ENCODE measurements at regions not wholly inside any gene's neighbourhood (a gene's known extent, or its start where the extent isn't known, plus 50 kb on each side); places are given as distances from the start of the nearest gene placed in this dataset.
"Not testable (repeated sequence)": the region's sequence is repeated elsewhere in the genome, so short reads cannot be mapped to it uniquely, and the experiment has no call there.

DNA sequence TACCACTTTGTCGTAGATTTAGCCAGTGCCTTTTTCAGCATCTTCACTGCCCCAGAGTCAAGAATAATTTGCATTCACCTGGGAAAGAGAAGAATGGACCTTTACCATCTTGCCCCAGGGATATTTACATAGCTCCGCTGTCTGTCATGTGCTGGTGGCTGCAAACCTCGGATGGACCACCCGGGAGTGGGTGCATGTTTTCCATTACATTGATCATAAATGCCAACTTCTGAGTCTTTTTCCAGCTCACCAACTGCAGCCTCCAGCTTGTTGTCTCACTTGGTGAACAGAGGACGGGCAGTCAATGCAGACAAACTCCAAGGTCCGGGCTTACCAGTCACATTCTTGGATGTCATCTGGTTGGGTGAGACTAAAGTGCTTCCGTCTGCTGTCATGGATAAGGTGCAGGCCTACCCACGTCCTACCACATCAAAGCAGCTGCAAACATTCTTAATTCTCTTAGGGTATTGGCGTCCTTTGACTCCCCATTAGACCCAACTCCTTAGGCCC lies 155.8 kb upstream of the APC start:
- CTCF ChIA-PET = interaction anchor here (1.8 kb wide), 1 partner anchor 175 kb away, joined by 4 read pairs; no protein-coding TSS in a partner anchor
- TF ChIP-seq, protein P1, sequence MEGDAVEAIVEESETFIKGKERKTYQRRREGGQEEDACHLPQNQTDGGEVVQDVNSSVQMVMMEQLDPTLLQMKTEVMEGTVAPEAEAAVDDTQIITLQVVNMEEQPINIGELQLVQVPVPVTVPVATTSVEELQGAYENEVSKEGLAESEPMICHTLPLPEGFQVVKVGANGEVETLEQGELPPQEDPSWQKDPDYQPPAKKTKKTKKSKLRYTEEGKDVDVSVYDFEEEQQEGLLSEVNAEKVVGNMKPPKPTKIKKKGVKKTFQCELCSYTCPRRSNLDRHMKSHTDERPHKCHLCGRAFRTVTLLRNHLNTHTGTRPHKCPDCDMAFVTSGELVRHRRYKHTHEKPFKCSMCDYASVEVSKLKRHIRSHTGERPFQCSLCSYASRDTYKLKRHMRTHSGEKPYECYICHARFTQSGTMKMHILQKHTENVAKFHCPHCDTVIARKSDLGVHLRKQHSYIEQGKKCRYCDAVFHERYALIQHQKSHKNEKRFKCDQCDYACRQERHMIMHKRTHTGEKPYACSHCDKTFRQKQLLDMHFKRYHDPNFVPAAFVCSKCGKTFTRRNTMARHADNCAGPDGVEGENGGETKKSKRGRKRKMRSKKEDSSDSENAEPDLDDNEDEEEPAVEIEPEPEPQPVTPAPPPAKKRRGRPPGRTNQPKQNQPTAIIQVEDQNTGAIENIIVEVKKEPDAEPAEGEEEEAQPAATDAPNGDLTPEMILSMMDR (IDR thresholded peaks at IDR 0.05) = no peak
- Mint-ChIP-seq H3K27ac (no peak overlapping the region), H3K9me3 (no peaks in the 10 kb centered on the region), H3K4me3 (no peak overlapping the region), H3K36me3 (ENCODE audit: low read depth) (no peaks in the 10 kb centered on the region), H3K27me3 (no peaks in the 10 kb centered on the region), H3K4me1 (ENCODE audit: low read depth) (no peaks in the 10 kb centered on the region)
- POLR2A ChIA-PET = no interaction called here
- no peak for DNase-seq
- ATAC-seq = no peak
- intact Hi-C loops (cut with micrococcal nuclease) = no loop called here

DNA sequence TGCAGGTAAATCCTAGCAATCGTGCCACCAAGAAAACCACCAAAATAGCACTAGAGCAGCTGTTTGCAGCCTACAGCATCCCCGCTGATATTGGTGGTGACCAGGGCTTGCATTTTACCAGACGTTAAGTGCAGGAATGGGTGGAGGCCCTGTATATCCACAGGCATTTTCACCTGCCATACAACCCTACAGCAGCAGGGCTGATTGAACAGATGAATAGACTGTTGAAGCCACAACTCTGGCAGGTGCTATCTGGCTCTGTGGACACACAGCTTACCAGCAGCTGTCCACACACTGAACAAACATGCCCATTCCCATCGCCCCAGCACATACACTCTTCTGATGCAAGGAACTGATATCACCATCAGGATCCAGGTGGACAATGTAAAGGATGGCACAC lies 154.5 kb upstream of the APC start:
- H3K27ac Mint-ChIP-seq = no peak overlapping the region
- POLR2A ChIA-PET = no interaction called here
- intact Hi-C loops (cut with micrococcal nuclease) = no loop called here

DNA sequence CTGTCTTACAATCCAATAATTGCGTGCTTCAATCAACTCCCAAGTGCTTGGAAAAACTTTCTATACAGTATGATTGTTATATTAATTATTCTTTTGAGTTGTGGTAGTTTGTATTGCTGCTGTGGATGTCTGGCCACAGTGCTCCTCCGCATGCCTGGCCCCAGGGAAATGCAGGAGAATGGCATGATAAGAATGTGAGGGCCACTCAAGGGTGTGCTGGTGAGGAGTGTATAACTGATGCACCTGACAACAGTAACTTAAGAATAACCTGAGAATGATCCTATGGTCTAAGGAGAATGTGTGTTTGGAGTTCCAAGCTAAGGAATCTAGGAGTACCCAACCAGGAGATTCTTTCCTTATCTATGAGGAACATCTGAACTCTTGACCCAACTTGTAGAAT lies 152.9 kb upstream of the APC start:
- DNase-seq = no peak
- H3K4me1 Mint-ChIP-seq (ENCODE audit: low read depth) = no peaks in the 10 kb centered on the region
- H3K27ac Mint-ChIP-seq = no peak overlapping the region
- no peak overlapping the region for H3K4me3 Mint-ChIP-seq
- CTCF ChIA-PET = no interaction called here
- POLR2A ChIA-PET = no interaction called here
- no peaks in the 10 kb centered on the region for H3K9me3 Mint-ChIP-seq
- no peak for ATAC-seq
- no peaks in the 10 kb centered on the region for H3K27me3 Mint-ChIP-seq
- no peaks in the 10 kb centered on the region for H3K36me3 Mint-ChIP-seq (ENCODE audit: low read depth)
- intact Hi-C loops (cut with micrococcal nuclease) = no loop called here
- TF ChIP-seq, protein P1 (IDR thresholded peaks at IDR 0.05) = no peak

More for the DNA sequence above, 154.5 kb upstream of the APC start:
- H3K9me3 Mint-ChIP-seq = no peaks in the 10 kb centered on the region
- DNase-seq (no peak), ATAC-seq (no peak)
- no peaks in the 10 kb centered on the region for H3K27me3 Mint-ChIP-seq
- TF ChIP-seq, protein P1 (IDR thresholded peaks at IDR 0.05) = no peak
- no peaks in the 10 kb centered on the region for H3K4me1 Mint-ChIP-seq (ENCODE audit: low read depth)
- H3K36me3 Mint-ChIP-seq (ENCODE audit: low read depth) = no peaks in the 10 kb centered on the region
- CTCF ChIA-PET = no interaction called here
- no peak overlapping the region for H3K4me3 Mint-ChIP-seq

DNA sequence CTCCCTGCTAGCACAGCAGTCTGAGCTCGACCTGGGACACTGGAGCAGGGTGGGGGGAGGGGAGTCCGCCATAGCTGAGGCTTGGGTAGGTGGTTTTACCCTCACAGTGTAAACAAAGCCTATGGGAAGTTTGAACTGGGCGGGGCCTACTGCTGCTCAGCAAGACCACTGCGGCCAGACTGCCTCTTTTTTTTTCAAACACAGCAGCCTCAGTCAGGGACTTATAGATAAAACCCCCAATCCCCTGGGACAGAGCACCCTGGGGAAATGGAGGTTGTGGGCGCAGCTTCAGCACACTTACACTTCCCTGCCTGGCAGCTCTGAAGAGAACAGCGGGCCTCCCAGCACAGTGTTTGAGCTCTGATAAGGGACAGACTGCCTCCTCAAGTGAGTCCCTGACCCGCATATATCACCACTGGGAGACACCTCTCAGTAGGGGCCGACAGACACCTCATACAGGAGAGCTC lies 151.1 kb upstream of the APC start:
- Mint-ChIP-seq H3K4me3 (no peak overlapping the region), H3K9me3 (no peaks in the 10 kb centered on the region), H3K27ac (no peak overlapping the region), H3K4me1 (ENCODE audit: low read depth) (no peaks in the 10 kb centered on the region), H3K36me3 (ENCODE audit: low read depth) (no peaks in the 10 kb centered on the region), H3K27me3 (no peaks in the 10 kb centered on the region)
- ChIA-PET POLR2A (no interaction called here), CTCF (no interaction called here)
- ATAC-seq = no peak
- intact Hi-C loops (cut with micrococcal nuclease) = no loop called here
- DNase-seq = no peak
- TF ChIP-seq, protein P1 (IDR thresholded peaks at IDR 0.05) = no peak

DNA sequence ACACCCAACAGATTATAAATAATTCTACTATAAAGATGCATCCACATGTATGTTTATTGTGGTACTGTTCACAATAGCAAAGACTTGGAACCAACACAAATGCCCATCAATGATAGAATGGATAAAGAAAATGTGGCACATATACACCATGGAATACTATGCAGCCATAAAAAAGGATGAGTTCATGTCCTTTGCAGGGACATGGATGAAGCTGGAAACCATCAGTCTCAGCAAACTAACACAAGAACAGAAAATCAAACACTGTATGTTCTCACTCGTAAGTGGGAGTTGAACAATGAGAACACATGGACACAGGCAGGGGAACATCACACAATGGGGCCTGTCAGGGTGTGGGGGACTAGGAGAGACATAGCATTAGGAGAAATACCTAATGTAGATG lies 146.8 kb upstream of the APC start:
- H3K27me3 Mint-ChIP-seq; H3K27ac Mint-ChIP-seq; H3K9me3 Mint-ChIP-seq; ATAC-seq; H3K36me3 Mint-ChIP-seq (ENCODE audit: low read depth); H3K4me3 Mint-ChIP-seq; H3K4me1 Mint-ChIP-seq (ENCODE audit: low read depth); DNase-seq; intact Hi-C loops (cut with micrococcal nuclease); POLR2A ChIA-PET: not testable (repeated sequence)
- CTCF ChIA-PET = interaction anchor here (1.5 kb wide), 1 partner anchor 40 kb away, joined by 4 read pairs; no protein-coding TSS in a partner anchor
